ENCODE measurements at regions not wholly inside any gene's neighbourhood (a gene's known extent, or its start where the extent isn't known, plus 50 kb on each side); places are given as distances from the start of the nearest gene placed in this dataset.

DNA sequence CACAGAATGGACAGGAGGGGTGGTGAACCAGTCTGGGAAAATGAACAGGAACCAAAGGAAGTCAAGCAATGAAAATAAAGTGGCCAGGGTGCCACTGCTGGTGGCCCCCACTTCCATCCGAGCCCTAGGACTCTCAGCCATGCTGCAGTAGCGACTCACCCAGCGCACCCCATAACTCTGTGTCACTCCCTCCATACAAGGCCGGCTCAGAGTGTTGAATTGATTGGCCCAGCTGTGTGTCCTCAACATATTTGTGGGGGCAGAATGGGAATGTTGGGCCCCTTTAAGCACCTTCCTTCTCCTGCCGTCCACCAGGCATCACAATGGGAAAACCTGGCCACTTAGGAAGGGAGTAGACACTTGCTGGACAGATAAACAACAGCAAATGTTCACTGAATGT is 169.0 kb upstream of the SDK2 start:
- TF ChIP-seq POLR2AphosphoS5 (IDR thresholded peaks at IDR 0.05; ENCODE audit: low read depth, low read length) (no peak), SIN3A (IDR thresholded peaks at IDR 0.05; ENCODE audit: borderline replicate concordance, insufficient read depth, low read depth, low read length) (no peak), CTCF (IDR thresholded peaks at IDR 0.05) (no peak)

Measured in Panc1 (cell line).